HL-60 (cell line): ENCODE measurements at regions not wholly inside any gene's neighbourhood (a gene's known extent, or its start where the extent isn't known, plus 50 kb on each side); places are given as distances from the start of the nearest gene placed in this dataset.

Experiments used
- DNase-seq, 2 experiments: peaks; one replicate each; pipeline ENCODE4 v3.0.0-alpha.2; 2010 to 2020; ENCODE audit warnings: low read depth in 1 of 2, low spot score in 1 of 2
- H3K27ac ChIP-seq: fragments of 250-450 bp; sonication (Bioruptor Pico); replicated peaks from 2 replicates; pipeline ENCODE4 v1.5.1; 2020; ENCODE audit warnings: mild to moderate bottlenecking, moderate library complexity
- H3K27me3 ChIP-seq: fragments of 250-450 bp; sonication (Bioruptor Pico); 2 replicates; pipeline ENCODE4 v1.5.1; 2021; ENCODE audit warnings: mild to moderate bottlenecking, moderate library complexity; ENCODE audit not compliant: insufficient read depth, poor library complexity, severe bottlenecking
- H3K4me3 ChIP-seq: replicated peaks from 2 replicates; pipeline ENCODE4 v1.5.1; 2011; ENCODE audit warnings: mild to moderate bottlenecking, control low read depth, low read length; ENCODE audit not compliant: insufficient read depth
- GABPA ChIP-seq: IDR thresholded peaks from 2 replicates; pipeline ENCODE4 v1.6.1; 2012; ENCODE audit warnings: low read depth
- POLR2AphosphoS5 ChIP-seq: IDR thresholded peaks from 2 replicates; pipeline ENCODE4 v1.6.1; 2012; ENCODE audit warnings: low read depth
- SPI1 ChIP-seq: IDR thresholded peaks from 2 replicates; pipeline ENCODE4 v1.6.1; 2012; ENCODE audit warnings: low read depth, mild to moderate bottlenecking, borderline replicate concordance
- TF ChIP-seq, protein P1 (sequence below): IDR thresholded peaks from 2 replicates; pipeline ENCODE4 v1.6.1; 2012; ENCODE audit warnings: low read depth; ENCODE audit not compliant: insufficient replicate concordance
- TF ChIP-seq, protein P2 (sequence below): IDR thresholded peaks from one replicate; pipeline ENCODE4 v1.5.1; 2011; ENCODE audit warnings: low read length, control low read depth, inconsistent platforms; ENCODE audit not compliant: insufficient read depth

DNA sequence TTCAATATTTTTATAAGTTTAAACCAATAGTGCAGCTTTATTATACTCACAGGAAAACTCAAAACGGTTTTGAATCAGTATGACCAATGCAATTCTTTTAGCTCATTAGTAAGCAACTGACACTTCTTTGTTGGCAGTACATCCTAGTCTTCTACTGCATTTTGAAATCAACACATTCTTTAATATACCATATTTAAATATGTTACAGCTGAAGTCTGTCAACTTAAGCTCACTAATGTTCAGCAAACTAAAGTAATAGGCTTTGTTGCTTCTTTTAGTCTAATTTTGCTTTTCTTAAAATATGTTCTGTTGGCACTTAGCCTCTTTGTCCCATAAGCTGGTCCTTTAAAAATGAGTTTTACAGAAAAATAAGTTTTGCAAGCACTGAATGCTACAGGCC, 55.4 kb upstream of the CCBE1 start:
- no peak for TF ChIP-seq SPI1
- TF ChIP-seq GABPA = no peak
- TF ChIP-seq, protein P1, sequence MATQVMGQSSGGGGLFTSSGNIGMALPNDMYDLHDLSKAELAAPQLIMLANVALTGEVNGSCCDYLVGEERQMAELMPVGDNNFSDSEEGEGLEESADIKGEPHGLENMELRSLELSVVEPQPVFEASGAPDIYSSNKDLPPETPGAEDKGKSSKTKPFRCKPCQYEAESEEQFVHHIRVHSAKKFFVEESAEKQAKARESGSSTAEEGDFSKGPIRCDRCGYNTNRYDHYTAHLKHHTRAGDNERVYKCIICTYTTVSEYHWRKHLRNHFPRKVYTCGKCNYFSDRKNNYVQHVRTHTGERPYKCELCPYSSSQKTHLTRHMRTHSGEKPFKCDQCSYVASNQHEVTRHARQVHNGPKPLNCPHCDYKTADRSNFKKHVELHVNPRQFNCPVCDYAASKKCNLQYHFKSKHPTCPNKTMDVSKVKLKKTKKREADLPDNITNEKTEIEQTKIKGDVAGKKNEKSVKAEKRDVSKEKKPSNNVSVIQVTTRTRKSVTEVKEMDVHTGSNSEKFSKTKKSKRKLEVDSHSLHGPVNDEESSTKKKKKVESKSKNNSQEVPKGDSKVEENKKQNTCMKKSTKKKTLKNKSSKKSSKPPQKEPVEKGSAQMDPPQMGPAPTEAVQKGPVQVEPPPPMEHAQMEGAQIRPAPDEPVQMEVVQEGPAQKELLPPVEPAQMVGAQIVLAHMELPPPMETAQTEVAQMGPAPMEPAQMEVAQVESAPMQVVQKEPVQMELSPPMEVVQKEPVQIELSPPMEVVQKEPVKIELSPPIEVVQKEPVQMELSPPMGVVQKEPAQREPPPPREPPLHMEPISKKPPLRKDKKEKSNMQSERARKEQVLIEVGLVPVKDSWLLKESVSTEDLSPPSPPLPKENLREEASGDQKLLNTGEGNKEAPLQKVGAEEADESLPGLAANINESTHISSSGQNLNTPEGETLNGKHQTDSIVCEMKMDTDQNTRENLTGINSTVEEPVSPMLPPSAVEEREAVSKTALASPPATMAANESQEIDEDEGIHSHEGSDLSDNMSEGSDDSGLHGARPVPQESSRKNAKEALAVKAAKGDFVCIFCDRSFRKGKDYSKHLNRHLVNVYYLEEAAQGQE = no peak
- TF ChIP-seq, protein P2, sequence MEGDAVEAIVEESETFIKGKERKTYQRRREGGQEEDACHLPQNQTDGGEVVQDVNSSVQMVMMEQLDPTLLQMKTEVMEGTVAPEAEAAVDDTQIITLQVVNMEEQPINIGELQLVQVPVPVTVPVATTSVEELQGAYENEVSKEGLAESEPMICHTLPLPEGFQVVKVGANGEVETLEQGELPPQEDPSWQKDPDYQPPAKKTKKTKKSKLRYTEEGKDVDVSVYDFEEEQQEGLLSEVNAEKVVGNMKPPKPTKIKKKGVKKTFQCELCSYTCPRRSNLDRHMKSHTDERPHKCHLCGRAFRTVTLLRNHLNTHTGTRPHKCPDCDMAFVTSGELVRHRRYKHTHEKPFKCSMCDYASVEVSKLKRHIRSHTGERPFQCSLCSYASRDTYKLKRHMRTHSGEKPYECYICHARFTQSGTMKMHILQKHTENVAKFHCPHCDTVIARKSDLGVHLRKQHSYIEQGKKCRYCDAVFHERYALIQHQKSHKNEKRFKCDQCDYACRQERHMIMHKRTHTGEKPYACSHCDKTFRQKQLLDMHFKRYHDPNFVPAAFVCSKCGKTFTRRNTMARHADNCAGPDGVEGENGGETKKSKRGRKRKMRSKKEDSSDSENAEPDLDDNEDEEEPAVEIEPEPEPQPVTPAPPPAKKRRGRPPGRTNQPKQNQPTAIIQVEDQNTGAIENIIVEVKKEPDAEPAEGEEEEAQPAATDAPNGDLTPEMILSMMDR = no peak
- no peak for TF ChIP-seq POLR2AphosphoS5
- no peak for DNase-seq
- no peak overlapping the region for H3K4me3 ChIP-seq
- H3K27me3 ChIP-seq = no peaks in the 10 kb centered on the region
- no peak overlapping the region for H3K27ac ChIP-seq

DNA sequence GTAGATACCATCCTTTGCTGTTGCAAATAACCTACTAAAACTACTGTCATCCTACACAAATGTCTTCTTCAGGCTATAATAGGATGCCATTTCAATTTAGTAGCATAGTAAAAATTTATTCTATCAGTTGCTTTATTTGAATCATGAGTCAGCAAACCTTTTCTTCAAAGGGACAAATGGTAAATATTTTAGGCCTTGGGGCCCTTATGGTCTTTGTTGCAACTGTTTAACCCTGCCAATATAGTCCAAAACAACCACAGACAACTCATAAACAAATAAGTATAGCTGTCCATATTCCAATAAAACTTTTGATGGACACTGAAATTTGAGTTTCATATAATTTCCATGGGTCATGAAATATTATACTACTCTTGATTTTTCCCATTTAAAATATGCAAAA, 54.0 kb upstream of the CCBE1 start:
- Histone ChIP-seq H3K4me3 (no peak overlapping the region), H3K27ac (no peak overlapping the region), H3K27me3 (no peaks in the 10 kb centered on the region)
- TF ChIP-seq, protein P1 = no peak
- TF ChIP-seq POLR2AphosphoS5 (no peak), GABPA (no peak), SPI1 (no peak)
- TF ChIP-seq, protein P2 = no peak
- DNase-seq = no peak

DNA sequence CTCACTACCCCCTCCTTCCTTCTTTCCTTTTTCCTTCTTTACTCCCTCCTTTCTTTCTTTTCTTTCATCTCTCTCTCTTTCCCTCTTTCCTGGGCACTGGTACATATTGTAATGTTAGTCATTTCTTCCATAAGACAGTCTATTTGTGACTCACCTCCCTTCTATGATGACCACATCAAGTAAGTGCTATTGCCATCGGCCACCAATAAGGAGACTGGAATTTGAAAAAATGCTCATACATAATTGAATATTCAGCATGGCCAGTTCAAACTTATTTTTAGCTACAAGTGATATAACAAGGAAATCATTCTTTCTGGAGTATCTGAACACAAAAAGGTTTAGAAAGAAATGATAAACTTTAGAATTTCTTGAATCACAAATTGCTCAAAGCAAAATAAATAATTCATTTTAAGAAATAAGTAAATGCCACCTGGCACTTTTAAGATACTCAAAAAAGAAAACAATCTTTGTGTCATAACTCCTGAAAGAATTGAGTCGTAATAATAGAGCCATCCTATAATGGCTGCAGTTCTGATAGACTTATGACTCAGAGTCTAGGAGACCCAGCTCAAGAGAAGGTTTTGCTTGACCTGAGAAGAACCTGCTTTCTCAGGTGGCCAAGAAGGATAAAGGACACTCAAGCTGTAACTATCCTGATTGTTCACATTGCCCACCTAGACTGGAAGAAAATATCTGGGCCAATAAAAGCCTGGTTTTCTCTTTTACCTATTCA, 51.6 kb upstream of the CCBE1 start:
- no peak overlapping the region for H3K27ac ChIP-seq
- H3K27me3 ChIP-seq = no peaks in the 10 kb centered on the region
- no peak for DNase-seq
- TF ChIP-seq, protein P2 = no peak
- TF ChIP-seq, protein P1 = no peak
- TF ChIP-seq POLR2AphosphoS5 (no peak), SPI1 (no peak), GABPA (no peak)
- no peak overlapping the region for H3K4me3 ChIP-seq
